ENCODE measurements at regions not wholly inside any gene's neighbourhood (a gene's known extent, or its start where the extent isn't known, plus 50 kb on each side); places are given as distances from the start of the nearest gene placed in this dataset.

GRCh38 chr5:15206133-15206532, 293.8 kb upstream of the FBXL7 start:
- no peak for DNase-seq (ENCODE audit: low spot score)

- DNase-seq (ENCODE audit: low spot score): no peak
Observed at GRCh38 chr5:15203376-15203775, 296.6 kb upstream of the FBXL7 start.

- no peak for DNase-seq (ENCODE audit: low spot score)
Observed at GRCh38 chr5:15191012-15191411, 309.0 kb upstream of the FBXL7 start.

DNA sequence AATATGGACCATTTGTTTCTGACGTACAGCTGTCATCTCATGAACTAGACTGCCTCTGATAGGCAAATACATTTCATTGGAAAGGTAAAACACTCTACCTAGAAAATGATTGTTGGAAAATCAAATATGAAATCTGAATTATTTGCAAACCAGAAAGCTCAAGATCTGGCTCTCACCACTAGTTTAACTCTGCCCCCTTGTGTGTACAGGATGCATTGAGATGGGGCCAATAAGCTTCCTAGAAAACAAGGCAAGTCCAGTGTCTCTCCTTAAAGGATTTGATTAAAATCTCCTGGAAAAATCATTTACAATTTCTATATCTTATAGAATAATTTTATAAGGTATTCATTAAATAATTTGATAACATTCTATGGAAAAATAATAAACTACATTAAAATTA, 311.9 kb upstream of the ANKH start:
- DNase-seq (ENCODE audit: low spot score): no peak

DNA sequence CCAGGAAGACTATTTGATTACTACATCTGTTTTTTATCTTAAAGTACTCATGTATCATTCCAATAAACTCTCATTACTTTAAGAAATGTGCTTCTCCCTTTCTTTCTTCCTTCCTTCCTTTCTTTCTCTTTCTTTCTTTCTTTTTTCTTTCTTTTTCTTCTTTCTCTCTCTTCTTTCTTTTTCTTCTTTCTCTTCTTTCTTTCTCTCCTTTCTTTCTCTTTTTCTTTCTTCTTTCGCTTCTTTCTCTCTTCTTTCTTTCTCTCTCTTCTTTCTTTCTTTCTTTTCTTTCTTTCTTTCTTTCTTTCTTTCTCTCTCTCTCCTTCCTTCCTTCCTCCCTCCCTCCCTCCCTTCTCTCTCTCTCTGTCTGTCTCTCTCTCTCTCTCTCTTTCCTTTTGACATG, 298.6 kb upstream of the ANKH start:
- DNase-seq (ENCODE audit: low spot score): no peak

GRCh38 chr5:15168358-15168757, 296.8 kb upstream of the ANKH start:
- no peak for DNase-seq (ENCODE audit: low spot score)

- no peak for DNase-seq (ENCODE audit: low spot score)
Observed at GRCh38 chr5:15160091-15160490, 288.5 kb upstream of the ANKH start.

GRCh38 chr5:15159606-15160005, 288.0 kb upstream of the ANKH start:
- no peak for DNase-seq (ENCODE audit: low spot score)

- no peak for DNase-seq (ENCODE audit: low spot score)
Observed at GRCh38 chr5:15142458-15142857, 270.9 kb upstream of the ANKH start.

GRCh38 chr5:15137414-15137813, 265.8 kb upstream of the ANKH start:
- DNase-seq (ENCODE audit: low spot score): no peak

GRCh38 chr5:15135661-15136060, 264.1 kb upstream of the ANKH start:
- DNase-seq (ENCODE audit: low spot score): no peak

DNA sequence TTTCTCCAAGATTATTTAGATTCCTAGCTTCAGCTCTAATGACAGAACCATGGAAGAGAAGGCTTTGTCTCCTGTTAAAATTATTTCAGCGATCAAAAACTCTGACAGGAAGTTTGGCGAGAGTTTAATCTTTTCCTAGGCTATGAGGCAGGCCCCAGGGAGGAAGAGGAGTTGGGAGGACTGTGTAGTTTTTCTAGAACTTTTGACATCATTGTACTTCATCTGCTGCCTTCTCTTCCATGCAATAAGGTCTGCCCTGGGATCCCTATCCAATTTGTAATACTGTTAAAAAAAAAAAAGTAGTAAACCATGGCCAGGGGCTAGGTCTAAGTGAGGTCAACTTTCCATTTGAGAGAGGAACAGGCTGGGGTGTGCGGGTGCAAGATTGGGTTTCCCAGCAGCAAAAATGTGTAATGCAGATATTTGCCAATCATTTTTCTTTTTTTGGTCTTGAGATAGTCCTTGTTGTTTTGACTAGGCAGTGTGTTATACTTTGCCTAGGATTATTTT, 261.9 kb upstream of the ANKH start:
- no peak for DNase-seq (ENCODE audit: low spot score)

GRCh38 chr5:15132816-15133405, 261.3 kb upstream of the ANKH start:
- DNase-seq (ENCODE audit: low spot score): no peak

DNA sequence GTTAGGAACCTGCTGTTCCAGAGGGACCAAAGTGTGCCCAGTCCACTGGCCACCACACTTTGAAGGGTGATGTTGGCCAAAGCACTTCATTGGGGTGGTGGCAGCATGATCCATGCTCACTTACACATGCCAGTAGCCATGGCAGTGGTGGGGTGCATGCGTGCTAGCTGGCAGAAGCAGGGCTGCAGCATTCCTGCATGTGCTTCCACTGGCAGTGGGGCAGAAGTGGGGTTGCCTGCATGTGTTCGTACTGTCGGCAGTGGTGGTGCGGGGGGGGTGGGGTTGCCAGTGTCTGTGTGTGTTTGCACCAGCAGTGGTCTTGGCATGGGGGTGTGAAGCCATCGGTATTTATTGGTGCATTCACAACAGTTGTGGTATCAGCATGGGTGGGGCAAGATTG, 260.3 kb upstream of the ANKH start:
- no peak for DNase-seq (ENCODE audit: low spot score)

- DNase-seq (ENCODE audit: low spot score): no peak
Observed at GRCh38 chr5:15124871-15125568, 253.4 kb upstream of the ANKH start.

DNA sequence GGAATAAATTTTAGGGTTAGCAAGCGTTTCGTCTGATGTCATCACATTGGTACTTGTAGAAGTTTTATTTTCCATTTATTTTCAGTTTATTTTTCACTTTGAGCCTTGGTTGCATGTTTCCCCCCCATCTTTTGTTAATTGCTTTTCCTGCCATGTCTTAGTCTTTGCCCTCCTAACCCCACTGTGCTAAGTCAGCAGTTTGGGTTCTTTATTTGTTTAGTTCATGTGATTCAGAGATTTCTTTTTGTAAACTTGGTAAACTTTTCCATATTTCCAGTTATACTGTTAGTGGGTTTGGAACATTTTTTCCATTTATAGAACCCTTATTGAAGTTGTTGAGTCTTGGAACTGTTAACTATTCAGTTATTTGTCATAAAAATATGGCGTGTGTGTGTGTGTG, 252.9 kb upstream of the ANKH start:
- no peak for DNase-seq (ENCODE audit: low spot score)

DNA sequence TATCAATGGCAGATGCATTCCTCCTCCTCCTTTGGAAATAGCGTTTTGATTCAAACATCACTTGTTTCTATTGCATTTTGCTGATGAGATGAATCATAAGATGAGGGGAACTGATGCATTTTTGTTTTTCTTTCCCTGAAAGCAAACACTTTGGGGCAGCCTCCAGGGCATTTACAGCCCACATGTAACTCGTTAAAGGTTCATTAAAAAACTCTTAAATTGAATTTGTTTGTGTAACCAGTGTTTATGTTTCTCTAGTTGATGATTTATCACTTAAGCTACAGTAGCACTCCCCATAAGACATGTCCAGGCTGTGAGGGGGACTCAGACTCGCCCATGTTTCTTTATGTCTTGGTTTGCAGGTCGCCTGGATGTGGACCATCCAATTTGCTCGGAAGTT, 246.1 kb upstream of the ANKH start:
- no peak for DNase-seq (ENCODE audit: low spot score)

DNA sequence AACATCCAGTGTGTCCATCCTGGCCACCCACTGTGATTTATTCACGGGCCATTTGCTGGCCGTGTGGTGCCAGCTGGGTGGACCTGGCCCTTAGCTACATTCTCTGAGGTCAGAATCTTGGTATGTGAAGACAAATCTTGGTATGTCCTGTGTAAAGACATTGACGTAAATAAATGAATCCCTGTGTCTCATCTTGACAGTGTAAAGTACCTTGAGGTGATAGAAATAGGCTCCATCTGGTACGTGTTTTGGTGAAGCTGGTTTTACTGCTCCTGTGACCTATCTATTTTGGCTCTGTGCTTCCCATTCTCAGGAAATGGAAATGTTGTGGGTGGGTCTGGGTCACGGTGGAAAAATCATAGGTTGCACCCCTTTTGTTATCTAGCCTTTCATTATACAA, 245.4 kb upstream of the ANKH start:
- DNase-seq (ENCODE audit: low spot score): no peak

DNA sequence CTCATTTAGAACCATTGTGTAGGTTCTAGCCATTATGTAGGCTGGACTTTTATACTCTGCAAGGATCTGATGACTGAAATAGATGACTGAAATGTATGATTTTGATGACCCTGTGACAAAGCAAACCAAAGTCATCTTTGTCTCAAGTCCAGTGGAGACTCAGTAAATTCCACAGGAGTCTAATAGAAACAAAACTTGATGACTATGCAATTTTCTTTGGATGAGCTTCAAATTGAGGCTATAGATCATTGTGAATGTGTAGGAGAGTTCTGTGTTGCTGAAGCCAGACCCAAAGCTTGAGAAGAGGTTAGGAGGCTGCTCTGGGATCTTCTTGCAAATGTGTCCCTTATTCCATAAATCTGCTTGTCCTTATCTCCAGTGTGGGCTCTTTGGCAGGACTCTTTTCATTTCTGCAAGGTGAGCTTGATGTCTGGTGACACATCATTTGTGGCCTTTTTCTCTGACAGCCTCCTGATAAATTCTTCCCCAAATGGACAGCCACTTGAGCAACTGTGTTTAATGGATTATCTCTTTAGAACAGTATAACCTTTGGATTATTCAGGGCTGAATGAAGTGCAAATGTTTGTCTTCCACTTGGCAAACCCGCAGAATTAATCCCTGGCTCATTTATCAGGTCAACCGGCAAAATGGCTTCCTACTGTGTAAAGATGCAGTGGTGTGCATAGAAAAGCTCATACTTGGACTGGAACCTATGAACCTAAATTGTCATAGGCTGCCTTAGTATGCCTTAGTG, 235.1 kb upstream of the ANKH start:
- no peak for DNase-seq (ENCODE audit: low spot score)

DNA sequence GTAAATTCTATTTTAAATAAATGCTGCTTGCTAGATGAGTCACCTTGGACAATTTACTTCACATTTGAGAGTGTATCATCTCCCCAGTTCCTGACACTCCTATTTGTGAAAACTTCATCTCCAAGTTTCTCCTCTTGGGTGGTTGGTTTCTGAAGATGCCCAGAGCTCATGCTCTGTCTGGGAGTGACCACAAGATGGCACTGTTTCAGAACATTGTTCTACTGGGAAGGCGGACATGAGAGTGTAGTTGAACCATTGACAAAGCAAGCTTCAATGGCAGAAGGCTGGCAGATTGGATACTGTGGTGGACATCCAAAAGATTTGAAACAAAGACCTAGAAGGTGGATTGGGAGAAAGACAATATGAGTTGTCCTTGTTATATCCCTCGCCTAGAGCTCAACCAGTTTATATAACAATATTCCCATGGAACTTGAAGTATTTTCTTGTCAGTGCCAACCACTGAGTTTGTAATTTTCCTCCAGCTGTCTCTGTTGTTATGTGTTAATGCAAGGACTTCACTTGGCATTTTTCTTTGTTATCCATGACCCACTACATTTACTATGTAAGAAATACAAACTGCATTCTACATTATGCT, 234.3 kb upstream of the ANKH start:
- DNase-seq (ENCODE audit: low spot score): peak; percentile 7

GRCh38 chr5:15103864-15104263, 232.3 kb upstream of the ANKH start:
- no peak for DNase-seq (ENCODE audit: low spot score)

DNA sequence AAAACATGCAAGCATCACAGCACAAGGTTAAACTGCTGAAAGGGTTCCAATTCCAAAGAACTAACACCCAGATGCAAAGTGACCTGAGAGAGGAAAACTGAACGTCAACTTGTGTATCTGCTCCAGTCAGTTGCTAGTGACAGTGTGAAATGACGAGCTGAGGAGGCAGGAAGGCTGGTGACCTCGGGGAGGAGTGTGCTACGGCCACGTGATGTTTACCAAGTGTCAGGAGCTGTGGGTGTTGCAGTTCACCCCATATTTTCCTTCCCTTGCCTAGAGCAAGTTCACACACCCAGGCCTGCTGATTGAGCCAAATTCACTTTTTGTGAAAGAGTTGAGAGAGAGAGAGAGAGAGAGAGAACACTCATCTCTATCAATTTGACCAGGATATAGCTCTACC, 231.6 kb upstream of the ANKH start:
- DNase-seq (ENCODE audit: low spot score): no peak

DNA sequence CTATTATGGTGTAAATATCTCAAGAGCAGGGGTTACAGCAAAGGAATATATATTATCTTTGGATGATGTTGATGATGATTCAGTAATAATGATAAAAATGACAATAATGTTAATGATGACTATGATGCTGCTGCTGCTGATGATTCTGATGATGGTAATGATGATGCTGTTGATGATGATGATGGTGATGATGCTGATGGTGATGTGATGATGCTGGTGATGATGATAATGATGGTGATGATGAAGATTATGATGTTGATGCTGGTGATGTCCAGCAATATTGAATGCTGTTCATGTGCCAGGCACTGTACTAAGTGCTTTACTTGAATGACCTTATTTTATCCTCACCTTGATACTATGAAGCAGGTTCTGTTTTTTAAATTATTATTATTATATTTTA, 226.0 kb upstream of the ANKH start:
- DNase-seq (ENCODE audit: low spot score): no peak
